HepG2 (cell line): ENCODE measurements at regions not wholly inside any gene's neighbourhood (a gene's known extent, or its start where the extent isn't known, plus 50 kb on each side); places are given as distances from the start of the nearest gene placed in this dataset.

Source experiments
- BRCA1 ChIP-seq: sonication (generic); formaldehyde crosslinking; IDR thresholded peaks from 2 replicates; pipeline ENCODE4 v1.4.0; 2020; ENCODE audit warnings: missing genetic modification reagents
- CTCF ChIP-seq: sonication (generic); formaldehyde crosslinking; IDR thresholded peaks from 2 replicates; pipeline ENCODE4 v1.5.0; 2020; ENCODE audit warnings: mild to moderate bottlenecking, missing genetic modification reagents, moderate library complexity
- NPAS2 ChIP-seq: sonication (generic); formaldehyde crosslinking; IDR thresholded peaks from 2 replicates; pipeline ENCODE4 v1.8.0; 2022; ENCODE audit warnings: mild to moderate bottlenecking, missing genetic modification reagents, borderline replicate concordance
- REST ChIP-seq, 2 experiments: IDR thresholded peaks; 2 replicates each; pipeline ENCODE4 v1.6.1; 2011 to 2012; ENCODE audit warnings: low read length in 2 of 2, borderline replicate concordance in 1 of 2, low read depth in 1 of 2, mild to moderate bottlenecking in 1 of 2, moderate library complexity in 1 of 2

GRCh38 chr3:1943395-1944118, 155.1 kb upstream of the CNTN4 start:
- no peak for TF ChIP-seq CTCF
- no peak for TF ChIP-seq REST (IDR thresholded peaks at IDR 0.05; ENCODE audit: borderline replicate concordance in 1 of 2, low read depth in 1 of 2, low read length in 2 of 2)
- TF ChIP-seq NPAS2, result no peak
- no peak for TF ChIP-seq BRCA1 (CRISPR knock-in tag)
